ENCODE measurements at regions not wholly inside any gene's neighbourhood (a gene's known extent, or its start where the extent isn't known, plus 50 kb on each side); places are given as distances from the start of the nearest gene placed in this dataset.

DNA sequence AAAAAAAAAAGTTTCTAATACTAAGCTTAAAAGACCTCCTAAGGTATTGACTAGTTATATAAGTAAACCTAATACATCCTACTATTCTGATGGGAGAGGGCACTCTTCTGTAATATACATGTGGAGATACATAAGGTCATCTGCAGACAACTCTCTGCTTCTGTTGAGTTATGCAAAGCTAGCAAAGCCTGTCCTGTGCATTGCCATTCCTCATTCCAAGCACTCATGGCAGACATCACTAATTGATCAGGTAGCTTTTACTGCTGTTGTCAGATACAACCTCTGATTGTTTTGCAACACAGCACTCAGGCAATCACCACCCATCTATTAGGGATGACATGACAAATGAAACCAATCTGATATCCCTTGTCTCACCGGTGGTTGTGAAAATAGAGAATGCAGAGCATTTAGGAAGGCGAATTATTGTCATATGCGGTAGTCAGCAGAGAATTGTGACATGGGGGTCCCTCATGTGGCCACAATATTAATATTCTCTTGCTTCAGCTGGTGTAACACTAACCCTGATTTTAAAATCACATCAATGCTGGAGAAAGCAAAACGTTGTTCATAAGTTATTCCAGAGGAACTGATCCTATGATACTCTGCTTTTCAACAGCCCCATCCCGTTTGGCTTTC lies 416.5 kb upstream of the GYPC start:
- TF ChIP-seq CTCF (IDR thresholded peaks at IDR 0.05; ENCODE audit: poor library complexity): no peak
- TF ChIP-seq EZH2 (IDR thresholded peaks at IDR 0.05; ENCODE audit: borderline replicate concordance): no peak
